ENCODE measurements at regions not wholly inside any gene's neighbourhood (a gene's known extent, or its start where the extent isn't known, plus 50 kb on each side); places are given as distances from the start of the nearest gene placed in this dataset.

DNA sequence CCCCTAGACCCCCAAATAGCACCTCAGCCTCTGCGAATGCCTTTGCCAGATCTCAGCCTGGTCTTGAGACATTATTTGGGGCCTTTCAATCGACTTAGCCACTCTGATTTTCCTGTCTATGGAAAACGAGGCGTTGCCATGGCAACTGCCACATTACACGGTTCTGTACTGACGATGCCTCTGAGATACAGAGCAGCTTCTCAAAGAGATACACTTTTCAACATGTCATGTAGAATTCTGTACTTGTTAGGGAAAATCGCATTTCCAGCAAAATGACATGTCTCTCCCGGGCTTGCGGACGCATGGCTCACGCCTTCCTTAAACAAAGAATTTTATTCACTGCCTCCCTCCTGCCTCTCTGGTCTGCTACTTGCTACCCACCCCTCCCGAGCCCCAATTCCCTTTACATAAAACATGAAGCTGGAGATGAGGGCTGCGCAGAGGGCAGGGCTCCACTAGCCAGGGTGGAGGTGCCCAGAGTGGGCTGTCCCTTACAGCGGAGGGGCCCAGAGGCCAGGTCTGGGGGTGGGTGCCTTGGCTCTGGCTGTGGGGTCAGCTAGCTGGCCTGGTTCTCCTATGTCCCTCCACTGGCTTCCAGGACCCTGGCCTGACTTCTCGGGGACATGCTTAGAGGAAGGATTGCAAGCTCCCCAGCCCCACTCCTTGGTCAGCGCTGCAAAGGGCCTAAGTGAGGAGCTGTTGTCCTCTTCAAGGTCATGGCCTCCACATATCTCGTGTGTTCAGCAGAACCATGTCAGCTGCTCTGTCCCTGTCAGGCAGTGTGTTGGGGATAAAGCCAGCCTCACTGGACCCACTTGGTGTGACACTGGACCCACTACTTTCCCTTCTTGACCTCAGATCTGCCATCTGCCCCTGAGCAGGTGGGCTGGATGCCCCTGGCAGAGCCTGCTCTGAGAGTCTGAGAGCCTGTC is 342.5 kb downstream of the RPS24 start:
- Histone ChIP-seq H3K27ac (replicated peaks) (no peak overlapping the region), H3K27me3 (ENCODE audit: low read depth) (no peaks in the 10 kb centered on the region), H3K4me3 (no peak overlapping the region), H3K9me3 (replicated peaks) (peaks cover 6% of the 10 kb centered on the region), H3K4me1 (peaks cover 17% of the 10 kb centered on the region), H3K36me3 (no peaks in the 10 kb centered on the region)
- DNase-seq = no peak
- intact Hi-C loops (cut with micrococcal nuclease) = no loop called here
- TF ChIP-seq, protein P1, sequence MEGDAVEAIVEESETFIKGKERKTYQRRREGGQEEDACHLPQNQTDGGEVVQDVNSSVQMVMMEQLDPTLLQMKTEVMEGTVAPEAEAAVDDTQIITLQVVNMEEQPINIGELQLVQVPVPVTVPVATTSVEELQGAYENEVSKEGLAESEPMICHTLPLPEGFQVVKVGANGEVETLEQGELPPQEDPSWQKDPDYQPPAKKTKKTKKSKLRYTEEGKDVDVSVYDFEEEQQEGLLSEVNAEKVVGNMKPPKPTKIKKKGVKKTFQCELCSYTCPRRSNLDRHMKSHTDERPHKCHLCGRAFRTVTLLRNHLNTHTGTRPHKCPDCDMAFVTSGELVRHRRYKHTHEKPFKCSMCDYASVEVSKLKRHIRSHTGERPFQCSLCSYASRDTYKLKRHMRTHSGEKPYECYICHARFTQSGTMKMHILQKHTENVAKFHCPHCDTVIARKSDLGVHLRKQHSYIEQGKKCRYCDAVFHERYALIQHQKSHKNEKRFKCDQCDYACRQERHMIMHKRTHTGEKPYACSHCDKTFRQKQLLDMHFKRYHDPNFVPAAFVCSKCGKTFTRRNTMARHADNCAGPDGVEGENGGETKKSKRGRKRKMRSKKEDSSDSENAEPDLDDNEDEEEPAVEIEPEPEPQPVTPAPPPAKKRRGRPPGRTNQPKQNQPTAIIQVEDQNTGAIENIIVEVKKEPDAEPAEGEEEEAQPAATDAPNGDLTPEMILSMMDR (IDR thresholded peaks at IDR 0.05; ENCODE audit: borderline replicate concordance) = no peak

DNA sequence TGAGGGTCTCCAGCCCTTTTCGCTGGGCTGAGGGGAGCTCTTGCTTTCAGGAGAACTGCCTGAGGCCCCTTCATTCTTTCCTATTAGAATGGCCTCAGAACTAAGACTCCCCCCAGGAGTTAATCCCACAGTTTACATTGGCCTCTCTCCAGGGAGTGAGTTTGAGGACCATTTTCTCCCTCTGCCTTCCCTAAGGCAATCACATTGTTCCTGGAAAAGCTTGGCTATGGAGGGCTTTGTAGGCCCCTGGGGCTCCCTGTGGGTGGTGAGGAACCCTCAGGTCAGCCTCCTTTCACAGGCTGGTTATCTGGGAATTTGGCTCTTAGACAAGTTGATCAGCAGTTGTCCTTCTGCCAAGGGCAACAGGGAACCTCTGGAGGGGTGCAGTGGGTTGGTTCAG is 343.7 kb downstream of the RPS24 start:
- no peak overlapping the region for H3K4me3 ChIP-seq
- peaks cover 6% of the 10 kb centered on the region for H3K9me3 ChIP-seq (replicated peaks)
- peaks cover 17% of the 10 kb centered on the region for H3K4me1 ChIP-seq
- no peak for DNase-seq
- H3K27ac ChIP-seq (replicated peaks) = no peak overlapping the region
- intact Hi-C loops (cut with micrococcal nuclease) = no loop called here
- no peaks in the 10 kb centered on the region for H3K36me3 ChIP-seq
- no peaks in the 10 kb centered on the region for H3K27me3 ChIP-seq (ENCODE audit: low read depth)
- TF ChIP-seq, protein P1 (IDR thresholded peaks at IDR 0.05; ENCODE audit: borderline replicate concordance) = no peak

DNA sequence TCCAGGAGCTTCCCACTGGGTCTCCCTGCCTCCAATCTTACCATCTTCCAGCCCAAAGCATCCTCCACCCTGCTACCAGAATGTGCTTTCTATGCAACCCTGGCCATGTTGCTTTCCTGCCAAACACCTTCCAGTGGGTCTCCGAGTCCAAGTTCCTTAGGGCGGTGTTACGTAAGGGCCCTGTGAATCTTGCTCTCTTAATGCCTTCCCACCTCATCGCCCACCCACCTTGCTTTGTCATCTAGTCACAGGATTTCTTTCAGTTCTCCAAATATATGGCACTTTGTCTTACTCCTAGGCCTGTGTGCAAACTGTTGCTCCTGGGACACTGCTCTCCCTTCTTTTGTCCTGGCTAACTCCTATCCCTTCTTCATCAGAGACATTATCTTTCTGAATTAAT is 344.5 kb downstream of the RPS24 start:
- no peaks in the 10 kb centered on the region for H3K36me3 ChIP-seq
- no peak overlapping the region for H3K4me3 ChIP-seq
- H3K4me1 ChIP-seq = peaks cover 17% of the 10 kb centered on the region
- no peak overlapping the region for H3K27ac ChIP-seq (replicated peaks)
- peaks cover 6% of the 10 kb centered on the region for H3K9me3 ChIP-seq (replicated peaks)
- intact Hi-C loops (cut with micrococcal nuclease) = no loop called here
- no peaks in the 10 kb centered on the region for H3K27me3 ChIP-seq (ENCODE audit: low read depth)
- no peak for DNase-seq
- TF ChIP-seq, protein P1 (IDR thresholded peaks at IDR 0.05; ENCODE audit: borderline replicate concordance) = no peak

DNA sequence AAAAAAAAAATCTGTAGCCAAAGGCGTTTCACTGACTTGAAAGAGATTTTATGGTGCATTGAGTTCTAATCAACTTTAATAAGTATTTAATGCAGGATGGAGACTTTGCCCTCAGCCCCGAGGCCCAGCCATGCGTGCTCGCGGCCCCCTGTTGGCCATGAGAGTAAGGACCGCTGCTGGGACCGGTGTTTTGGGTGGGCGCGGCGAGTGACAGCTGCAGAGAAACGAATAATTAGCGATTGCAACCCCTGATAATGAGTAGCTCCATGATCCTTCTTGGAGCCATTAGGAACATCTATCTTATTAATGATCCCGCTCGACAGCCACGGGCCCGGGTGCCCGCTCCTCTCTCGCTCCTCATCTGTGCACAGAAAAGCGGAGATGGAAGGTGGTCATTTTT is 347.4 kb downstream of the RPS24 start:
- Histone ChIP-seq H3K9me3 (replicated peaks) (peaks cover 6% of the 10 kb centered on the region), H3K27me3 (ENCODE audit: low read depth) (no peaks in the 10 kb centered on the region), H3K27ac (replicated peaks) (no peak overlapping the region), H3K4me3 (no peak overlapping the region), H3K36me3 (no peaks in the 10 kb centered on the region), H3K4me1 (peaks cover 16% of the 10 kb centered on the region)
- DNase-seq = no peak
- intact Hi-C loops (cut with micrococcal nuclease) = no loop called here
- TF ChIP-seq, protein P1 (IDR thresholded peaks at IDR 0.05; ENCODE audit: borderline replicate concordance) = no peak

DNA sequence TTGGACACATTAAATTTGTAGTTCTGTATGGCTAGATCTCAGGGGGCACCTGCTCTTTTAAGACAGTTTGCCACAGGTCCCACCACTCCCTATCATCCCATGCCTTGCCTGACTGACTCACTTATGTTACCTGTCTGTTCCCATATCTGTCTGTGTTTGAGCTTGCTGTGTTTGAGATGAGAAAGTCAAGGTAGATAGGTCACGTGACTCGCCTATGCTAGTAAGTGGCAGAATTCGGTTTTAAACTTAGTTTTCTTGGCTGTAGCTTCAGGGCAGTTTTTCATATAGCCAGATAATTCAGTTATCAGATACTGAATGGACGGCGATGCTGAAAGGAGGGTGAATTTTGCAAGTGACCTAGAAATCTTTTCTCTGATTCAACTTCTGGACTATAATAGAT is 348.4 kb downstream of the RPS24 start:
- H3K4me1 ChIP-seq = peaks cover 8% of the 10 kb centered on the region
- intact Hi-C loops (cut with micrococcal nuclease) = no loop called here
- TF ChIP-seq, protein P1 (IDR thresholded peaks at IDR 0.05; ENCODE audit: borderline replicate concordance) = no peak
- H3K4me3 ChIP-seq = no peak overlapping the region
- no peaks in the 10 kb centered on the region for H3K27me3 ChIP-seq (ENCODE audit: low read depth)
- H3K36me3 ChIP-seq = no peaks in the 10 kb centered on the region
- peaks cover 6% of the 10 kb centered on the region for H3K9me3 ChIP-seq (replicated peaks)
- DNase-seq = no peak
- no peak overlapping the region for H3K27ac ChIP-seq (replicated peaks)
